ENCODE measurements at regions not wholly inside any gene's neighbourhood (a gene's known extent, or its start where the extent isn't known, plus 50 kb on each side); places are given as distances from the start of the nearest gene placed in this dataset.

DNA sequence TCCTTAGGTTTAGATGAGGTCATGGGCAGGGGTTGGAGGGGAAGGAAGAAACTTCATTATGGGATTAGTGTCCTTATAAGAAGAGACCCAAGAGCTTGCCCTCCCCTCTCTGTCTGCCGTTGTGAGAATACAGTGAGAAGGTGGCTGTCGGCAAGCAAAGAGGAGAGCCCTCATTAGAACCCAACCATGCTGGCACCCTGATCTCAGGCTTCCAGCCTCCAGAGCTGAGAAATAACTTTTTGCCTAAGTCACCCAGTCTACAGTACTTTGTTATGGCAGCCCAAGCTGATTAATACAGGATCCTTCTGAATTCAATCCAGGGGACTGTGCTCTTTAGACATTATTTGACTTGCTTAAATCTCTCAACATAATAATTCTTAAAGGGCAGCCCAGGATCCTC, 209.0 kb downstream of the RNF152 start:
- TF ChIP-seq EZH2 (IDR thresholded peaks at IDR 0.05; ENCODE audit: insufficient read depth, low read length), result no peak
- TF ChIP-seq, protein P1, sequence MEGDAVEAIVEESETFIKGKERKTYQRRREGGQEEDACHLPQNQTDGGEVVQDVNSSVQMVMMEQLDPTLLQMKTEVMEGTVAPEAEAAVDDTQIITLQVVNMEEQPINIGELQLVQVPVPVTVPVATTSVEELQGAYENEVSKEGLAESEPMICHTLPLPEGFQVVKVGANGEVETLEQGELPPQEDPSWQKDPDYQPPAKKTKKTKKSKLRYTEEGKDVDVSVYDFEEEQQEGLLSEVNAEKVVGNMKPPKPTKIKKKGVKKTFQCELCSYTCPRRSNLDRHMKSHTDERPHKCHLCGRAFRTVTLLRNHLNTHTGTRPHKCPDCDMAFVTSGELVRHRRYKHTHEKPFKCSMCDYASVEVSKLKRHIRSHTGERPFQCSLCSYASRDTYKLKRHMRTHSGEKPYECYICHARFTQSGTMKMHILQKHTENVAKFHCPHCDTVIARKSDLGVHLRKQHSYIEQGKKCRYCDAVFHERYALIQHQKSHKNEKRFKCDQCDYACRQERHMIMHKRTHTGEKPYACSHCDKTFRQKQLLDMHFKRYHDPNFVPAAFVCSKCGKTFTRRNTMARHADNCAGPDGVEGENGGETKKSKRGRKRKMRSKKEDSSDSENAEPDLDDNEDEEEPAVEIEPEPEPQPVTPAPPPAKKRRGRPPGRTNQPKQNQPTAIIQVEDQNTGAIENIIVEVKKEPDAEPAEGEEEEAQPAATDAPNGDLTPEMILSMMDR (IDR thresholded peaks at IDR 0.05; ENCODE audit: insufficient read depth, low read depth, low read length), result no peak
